NCI-H510A (cell line): ENCODE measurements at regions not wholly inside any gene's neighbourhood (a gene's known extent, or its start where the extent isn't known, plus 50 kb on each side); places are given as distances from the start of the nearest gene placed in this dataset.
A peak's percentile ranks its signal among the peaks of the same experiment; 100 is the strongest.

Experiments
- DNase-seq: peaks from one replicate; lab custom pipeline; 2025; lab: John Stamatoyannopoulos, UW

DNA sequence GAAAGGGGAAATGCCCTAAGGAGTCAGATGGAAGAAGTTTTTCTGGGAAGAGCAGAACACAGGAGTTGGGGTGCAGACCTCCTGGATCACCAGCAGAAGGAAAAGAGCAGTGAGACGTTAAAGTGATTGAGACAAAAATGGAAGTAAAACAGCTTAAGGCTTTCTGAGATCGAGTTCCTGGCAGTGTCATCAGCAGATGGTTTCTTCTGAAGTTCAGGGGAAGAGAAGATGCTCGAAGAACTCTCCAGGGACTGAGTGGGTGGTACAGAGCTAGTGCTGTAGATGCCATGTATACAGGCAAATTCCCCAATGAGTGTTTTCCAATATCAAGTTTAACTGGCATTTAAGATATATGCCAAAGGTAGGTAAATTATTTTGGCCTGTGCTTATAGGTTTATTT is 272.2 kb upstream of the KLF12 start:
- DNase-seq: no peak

DNA sequence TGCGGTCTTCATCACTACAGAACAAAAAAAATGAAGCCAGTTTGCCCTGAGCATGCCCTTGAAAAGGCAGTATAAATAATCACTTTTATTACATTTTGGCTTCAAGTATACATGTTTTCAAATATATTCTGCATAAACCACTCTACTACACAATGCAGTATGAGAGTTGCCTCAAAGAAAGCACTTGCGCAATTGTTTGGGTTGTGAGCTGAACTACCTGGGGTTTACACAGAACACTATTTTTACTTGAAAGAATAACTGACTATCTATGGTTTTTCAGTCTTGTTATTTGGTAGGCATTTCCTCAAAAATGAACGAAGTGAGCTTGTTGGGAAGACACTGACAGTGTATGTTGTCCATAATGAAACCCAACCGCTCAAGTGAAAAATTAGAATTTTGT is 264.4 kb upstream of the KLF12 start:
- DNase-seq: no peak

DNA sequence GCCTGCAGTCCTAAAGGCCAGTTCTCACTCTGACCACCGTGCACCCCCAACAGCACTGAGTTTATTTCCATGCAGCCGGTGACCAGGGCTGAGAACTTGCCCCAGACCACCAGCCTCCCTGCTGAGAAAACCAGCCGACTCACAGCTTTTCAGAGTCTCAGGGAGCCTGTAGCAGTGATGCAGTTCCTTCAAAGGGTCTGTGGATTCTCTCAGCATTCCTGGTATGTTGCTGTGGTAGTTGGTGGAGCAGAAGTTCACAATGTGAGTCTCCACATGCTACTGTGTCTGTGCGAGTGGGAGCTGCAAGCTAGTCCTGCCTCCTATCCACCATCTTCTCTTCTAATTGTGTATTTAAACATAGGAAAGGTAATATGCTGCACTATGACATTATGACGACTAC is 254.9 kb upstream of the KLF12 start:
- no peak for DNase-seq

DNA sequence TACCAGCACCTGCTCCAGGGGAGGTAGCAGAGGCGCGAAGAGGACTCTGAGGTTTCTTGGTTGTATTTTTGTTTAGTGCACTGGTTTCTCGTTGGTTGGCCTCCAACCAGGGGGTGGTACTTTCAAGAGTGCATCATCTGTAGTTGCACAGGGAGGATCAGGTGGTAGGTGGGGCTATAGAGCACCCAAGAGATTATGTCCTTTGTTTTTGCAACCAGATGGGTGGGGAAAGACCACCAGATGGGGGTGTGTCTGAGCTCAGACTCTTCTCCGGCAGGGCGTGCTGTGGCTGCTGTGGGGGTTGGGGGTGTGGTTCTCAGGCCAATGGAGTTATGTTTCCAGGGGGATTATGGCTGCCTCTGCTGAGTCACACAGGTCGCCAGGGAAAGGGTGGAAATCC is 254.4 kb upstream of the KLF12 start:
- DNase-seq: no peak

DNA sequence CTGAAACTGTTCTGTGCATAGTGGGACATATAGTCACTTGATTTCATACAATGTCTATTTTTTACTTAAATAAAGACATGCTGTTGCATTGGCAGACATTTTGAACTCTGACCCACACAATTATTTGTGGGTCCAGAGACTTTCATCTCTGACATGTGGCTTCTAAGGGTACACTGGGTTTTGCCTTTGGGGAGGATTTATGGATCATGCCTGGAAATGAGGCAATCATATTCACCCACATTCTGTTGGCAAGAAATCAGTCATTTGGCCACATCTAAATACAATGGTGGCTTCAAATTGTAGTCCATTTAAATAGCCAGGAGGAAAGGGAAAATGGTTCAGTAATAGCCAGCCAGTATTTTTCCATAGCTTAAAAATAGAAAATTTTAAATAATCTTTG is 238.3 kb upstream of the KLF12 start:
- DNase-seq: no peak

DNA sequence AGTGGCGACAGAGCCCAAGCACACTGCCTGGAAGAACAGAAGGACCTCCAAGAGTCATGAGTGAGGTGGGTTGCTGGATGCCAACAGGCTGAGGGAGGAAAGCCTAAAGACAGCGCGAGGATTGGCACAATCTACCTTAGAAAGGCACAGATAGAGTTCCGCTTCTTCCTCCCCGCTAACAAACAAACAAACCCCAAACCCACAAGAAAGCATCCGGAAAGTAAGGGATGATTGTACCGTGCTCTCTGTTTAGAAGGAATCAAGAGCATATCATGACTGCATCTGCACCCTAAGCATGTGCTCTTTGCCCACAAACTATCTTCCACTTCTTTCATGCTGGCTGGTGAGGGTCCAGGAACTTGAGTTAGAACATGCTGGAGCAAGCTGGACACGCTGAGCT is 233.0 kb upstream of the KLF12 start:
- DNase-seq: no peak

DNA sequence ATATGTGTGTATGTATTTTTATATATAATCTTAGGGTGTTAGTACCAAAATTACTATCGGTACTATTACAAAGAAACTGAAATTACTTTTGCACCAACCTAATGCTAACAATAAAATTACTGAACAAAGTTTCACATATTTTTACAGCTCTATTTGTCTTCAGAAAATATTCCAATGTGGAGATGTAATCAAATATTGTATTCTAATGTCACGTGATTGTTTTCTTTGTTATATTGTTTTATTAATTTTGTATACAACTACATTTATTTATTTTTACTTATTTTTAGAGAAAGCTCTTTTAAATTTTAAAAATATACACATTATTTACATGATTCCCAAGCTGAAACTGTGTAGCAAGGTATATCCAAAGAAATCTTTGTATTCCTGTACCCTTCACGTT is 227.1 kb upstream of the KLF12 start:
- no peak for DNase-seq

DNA sequence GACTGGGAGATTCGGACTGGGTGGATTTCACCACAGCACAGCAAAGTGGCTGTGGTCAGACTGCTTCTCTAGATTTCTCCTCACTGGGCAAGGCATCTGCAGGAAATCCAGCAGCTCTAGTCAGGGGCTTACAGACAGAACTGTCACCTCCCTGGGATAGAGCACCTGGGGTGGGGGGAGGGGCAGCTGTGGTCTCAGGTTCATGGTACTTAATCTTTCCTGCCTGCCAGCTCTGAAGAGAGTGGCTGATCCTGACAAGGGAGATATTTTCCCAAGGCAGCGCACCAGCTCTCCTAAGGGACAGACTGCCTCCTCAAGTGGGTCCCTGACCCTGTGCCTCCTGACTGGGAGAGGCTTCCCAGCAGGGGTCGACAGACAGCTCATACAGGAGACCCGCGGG is 212.8 kb upstream of the KLF12 start:
- DNase-seq: no peak

DNA sequence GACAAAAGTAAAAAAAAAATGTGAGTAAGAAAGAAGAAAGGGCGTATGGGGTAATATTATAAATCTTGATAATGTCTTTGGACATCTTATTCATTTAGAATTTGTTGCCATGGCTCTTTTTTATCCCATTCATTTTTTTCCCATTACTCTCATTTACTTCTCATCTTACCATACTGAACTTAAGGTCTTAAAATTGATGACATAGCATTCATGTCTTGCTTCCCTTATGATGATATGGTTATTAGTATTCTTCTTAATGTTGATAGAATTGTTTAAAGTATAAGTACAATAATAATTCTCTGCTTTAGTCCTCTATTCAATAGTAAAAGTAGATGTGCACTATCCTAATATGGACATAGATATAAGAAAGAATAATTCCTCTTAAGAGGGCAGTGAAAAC is 204.1 kb upstream of the KLF12 start:
- DNase-seq: no peak

DNA sequence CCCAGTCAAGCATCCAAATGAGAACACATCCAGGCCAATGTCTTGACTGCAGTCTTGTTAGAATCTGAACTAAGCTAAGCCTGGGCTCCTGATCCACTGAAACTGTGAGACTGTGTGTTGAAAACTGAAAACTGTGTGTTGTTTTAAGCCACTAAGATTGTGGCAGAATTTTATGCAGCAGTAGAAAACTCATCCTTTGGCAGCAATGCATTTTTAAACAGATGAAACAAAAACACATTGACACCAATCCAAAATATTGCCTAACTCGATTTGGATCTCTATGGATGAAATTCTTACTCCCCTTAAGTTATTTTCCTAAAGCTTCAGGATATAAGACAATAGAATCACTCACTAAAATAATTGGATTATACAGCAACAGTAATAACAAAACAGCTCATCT is 202.3 kb upstream of the KLF12 start:
- DNase-seq: no peak

DNA sequence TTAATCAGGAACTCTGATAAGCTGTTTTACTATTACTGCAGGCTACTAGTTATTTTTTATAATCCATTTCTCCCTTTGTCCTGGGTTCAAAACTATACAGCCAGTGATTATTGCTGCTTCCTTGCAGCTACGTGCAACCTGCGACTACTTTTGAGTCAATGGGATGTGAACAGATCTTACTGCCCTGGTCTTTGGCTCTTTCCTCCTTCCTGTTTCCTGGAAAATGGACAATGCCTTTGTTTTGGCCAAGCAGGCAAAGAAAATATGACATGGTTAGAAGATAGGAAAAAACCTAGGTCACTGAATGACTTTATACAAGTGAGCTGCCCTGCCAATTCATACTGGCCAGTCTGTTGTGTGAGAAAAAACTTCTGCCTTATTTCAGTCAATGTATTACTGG is 201.2 kb upstream of the KLF12 start:
- no peak for DNase-seq

DNA sequence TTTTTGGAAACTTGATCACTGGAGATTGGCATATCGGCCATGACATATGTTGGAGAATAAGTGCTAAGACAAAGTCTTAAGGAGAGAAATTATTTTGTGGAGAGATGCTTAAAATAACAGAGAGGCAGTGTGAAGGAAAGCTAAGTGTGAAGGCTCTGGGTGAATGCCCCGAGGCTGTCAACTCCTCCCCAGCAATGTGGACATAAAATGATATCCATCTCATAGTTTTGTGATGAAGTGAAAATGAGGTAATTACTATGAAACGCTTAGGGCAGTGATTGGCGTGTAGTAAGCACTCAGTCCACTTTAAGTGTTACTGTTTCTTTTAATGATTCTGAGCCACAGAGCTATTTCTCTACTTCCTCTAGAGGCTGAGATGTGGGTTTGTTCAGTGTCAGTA is 195.8 kb upstream of the KLF12 start:
- no peak for DNase-seq

DNA sequence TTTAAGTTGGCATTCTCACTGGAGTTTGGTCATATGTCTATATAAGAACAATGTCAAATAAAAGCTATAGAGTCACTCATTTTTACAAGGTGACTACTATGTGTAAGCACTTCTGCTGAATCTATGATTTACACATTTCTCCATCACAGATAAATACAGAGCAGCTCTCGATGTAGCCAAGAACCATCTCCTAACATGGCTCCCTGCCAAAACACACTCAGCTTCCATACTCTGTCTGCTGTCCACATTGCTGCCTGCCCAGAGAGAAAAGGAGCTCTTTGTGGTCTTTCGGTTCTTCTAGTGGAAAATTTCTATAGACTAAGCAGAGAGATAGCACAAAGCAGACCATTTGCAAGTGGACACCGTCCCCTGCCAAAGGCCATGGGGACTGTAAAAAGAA is 190.9 kb upstream of the KLF12 start:
- no peak for DNase-seq

DNA sequence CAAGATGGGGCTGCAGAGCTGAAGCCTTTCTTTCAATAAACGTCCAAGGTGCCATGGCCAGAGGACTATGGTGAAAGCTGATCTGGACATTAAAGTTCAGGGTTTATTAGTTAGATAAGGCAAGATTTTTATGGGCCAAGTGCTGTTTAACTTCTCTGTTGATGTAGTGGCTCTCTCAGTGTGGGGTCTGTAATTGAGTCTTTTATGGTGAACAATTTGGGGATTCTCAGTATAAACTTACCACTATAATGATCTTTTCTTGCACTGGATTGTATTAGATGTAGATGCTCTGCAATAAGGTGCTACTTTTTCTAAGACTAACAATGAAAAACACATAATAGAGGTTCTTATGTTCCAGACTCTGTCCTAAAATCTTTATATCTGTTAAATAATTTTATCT is 190.1 kb upstream of the KLF12 start:
- DNase-seq: no peak

DNA sequence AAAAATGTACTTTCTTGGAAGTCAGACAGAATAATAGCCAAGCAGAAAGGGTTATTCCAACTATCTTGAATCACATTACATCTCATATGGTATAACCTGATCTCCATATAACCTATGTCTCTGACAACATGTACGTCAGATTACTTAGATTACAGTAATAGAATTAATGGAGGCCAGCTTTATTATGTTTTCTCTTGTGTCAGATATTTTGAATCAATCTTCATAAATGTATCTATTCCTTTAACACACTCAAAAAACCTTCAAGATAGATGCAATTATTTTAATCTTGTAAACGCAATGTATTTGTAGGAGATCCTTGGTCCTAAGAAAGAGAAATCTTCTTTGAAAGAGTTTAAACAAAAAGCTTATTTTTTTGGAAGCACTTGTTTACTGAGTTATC is 188.4 kb upstream of the KLF12 start:
- DNase-seq: no peak

DNA sequence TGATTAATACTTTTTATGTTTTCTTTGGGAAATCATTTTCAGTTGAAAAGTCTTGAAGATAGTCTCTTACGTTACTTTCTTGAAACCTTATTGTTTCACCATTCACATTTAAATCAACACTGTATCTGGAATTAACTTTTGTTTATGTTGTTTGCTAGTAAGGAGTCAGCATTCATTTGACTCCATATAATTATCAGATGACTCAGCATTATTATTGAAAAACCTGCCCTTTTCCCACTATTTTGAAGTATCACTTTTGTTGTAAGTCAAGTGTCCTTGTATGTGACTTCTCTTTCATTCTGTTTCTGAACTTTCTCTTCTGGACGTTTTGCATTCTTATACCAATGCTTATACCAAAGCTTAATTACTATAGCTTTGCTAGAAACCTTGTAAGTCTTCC is 186.1 kb upstream of the KLF12 start:
- DNase-seq: no peak

DNA sequence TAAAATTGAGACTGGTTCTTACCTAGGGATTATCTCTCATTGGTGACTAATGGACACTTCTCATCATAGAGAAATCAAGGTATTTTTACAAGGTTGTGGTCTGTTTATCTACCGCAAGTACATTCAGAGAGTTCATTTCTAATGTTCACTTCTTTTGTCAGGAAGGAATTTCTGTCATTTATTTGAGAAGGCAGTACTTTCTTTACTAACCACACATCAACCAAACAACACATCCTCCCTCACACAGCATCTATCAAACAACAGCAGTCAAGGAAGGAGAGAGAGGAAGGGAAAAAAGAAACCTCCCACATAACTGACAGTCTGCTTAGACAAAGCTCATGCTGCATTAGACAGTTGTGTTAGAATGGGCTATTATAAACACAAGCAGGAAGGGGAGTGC is 182.3 kb upstream of the KLF12 start:
- no peak for DNase-seq

DNA sequence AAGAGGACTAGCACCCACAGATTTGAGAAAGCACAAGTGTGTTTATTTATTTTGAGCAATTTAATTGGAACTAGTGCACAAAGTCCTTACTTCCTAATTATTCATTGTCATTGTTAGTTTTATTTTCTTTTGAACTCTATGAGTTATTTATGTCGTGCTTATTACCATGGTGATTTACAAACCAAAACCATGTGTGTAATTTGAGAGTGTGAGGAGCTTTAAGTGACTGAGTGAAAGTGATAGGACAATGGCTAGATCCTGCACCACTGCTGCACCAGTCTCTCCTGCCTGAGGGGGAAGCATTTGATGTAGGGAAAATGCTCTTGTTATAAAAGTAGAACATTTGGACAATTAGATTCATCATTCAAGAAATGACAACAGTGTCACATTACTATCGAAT is 172.3 kb upstream of the KLF12 start:
- DNase-seq: no peak

DNA sequence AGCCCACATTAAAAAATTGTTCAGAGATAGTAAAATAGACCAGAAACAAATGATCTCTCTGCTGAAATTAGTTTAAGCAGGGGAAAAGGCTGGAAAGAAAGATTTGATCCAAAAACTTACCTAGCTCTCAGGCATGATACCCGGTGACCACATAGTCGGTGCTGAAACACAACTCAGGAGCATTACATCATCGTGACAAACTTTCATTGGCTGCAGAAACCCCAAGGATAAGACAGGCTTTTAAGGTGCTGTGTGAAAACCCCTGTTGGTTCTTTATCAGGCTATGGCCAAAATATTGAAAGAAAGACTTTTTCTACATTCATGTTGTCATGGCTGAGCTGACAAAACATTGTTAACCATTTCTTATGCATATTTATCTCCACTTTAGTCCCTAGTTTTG is 171.7 kb upstream of the KLF12 start:
- DNase-seq: no peak

DNA sequence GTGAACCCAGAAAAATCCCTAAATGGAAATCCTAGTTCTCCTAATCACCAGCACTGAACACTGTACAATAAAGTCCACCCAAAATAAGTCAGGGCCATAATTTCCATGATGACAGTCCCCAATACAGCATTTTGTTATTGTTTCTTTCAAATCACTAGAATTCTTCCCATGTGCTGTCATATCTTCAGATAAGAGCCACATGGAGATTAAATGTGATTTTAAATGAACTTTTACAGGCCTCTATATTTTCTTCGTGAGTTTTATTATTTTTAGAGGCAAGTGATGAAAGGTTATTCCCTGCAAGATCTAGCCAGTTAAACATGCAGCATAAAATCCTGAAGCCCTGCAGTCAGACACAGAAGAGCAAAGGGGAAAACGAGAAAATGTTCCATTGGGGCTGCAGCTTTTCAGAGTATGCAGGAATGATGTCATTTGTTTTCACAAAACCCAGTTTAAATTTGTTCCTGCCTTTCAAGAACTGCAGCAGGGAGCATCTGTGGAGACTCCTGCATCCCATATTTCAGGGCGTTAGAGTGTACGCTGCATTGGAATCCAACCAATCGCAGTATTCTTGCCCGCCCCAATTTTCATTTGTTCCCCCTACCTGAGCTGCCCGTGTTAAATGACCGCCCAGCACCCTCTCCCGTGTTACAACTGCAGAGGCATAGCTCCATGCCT is 167.2 kb upstream of the KLF12 start:
- DNase-seq: no peak

DNA sequence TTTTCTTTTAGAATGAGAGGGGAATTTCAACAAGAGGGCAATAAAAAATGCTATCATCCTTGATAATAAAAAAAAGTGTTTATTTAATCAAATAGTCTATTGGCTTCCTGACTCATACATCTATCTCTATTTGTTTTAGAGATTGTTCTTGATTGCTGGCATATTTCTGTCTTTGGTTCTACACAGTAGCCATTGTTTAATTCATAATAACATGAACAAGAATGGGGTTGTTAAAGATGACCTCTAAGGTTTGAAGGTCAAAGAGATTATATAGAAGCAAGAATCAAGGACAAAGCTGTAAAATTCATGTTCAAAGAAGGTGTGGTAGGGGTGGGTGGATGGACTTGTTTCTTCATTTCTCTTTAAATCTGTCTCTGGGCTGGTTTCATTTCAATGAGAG is 166.0 kb upstream of the KLF12 start:
- DNase-seq: no peak

DNA sequence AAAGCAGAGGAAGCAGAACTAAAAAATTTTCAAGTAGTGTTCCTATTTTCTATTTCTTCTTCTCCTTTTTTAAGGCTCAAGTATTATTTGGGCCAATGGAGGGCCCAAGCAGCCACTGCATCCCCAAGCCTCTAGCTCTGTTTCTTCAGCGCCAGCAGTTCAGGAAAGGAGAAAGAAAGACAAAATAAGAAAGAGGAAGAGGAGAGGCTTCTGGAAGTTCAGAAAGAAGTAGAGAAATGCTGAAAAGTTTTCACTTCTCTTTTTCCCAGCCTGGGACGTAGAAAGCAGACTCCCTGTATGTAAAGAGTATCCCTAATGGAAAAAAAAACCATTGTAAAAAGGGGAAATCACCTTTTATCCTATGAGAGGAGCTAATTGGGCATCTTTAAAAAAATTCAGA is 165.5 kb upstream of the KLF12 start:
- no peak for DNase-seq

DNA sequence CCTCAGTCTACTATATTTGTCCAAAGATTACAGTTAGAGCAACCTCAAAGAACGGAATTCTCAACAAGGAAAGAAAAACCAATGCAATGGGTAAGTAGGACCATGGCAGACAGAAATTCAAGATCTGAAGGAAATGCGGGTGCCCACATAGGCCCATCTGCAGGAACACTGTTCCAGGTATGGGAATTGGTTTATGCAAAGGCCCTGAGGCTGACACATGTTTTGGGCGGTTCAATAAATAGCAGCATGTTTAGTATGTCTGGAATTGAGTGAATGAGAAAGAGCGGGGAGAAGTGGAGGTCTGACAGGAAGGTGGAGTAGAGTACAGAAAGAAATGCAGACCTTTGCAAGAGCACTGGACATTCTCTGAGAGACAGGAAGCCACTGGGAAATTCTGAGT is 164.7 kb upstream of the KLF12 start:
- no peak for DNase-seq

DNA sequence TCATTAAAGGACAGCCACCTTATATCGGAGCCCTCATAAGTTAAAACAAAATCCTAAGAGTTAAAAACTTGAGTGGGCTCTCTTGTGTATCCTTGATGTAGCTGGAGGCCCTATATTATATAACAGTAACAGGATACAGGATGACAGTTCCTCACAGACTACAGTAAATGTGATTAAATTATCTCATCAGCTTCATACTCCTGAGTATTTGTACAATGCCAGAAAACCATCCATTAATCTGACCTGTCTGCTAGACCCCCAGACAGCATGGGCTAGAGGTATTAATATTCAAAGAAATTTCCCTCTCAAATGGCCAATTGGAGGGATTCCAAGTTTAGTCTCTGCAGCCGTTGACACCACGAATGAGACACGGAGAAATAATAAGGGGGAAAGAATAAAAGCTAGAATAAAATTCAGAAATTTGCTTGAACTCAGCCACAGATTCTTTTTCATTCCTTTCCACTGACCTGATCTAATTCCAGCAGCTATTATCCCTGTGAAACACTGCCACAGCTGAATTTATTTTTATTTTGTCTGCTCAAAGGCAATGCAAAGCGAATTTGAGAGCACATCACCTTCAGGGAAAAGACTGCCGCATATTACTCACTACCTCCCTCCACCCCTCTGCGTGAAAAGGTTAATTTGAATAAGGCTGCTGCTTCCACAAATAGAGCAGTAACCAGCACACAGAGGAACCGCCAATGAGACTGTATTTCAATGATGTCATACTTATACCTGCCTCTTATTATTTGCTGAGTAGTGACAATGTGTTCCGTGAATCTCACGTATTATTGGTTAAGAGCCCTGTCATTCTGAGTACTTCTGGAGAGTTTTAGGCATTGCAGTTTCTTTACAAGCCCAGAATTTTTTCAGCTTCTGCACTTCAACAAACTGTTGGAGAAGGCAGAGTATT is 155.9 kb upstream of the KLF12 start:
- DNase-seq: peak; percentile 23
